HG02678 (cell line): ENCODE measurements at regions not wholly inside any gene's neighbourhood (a gene's known extent, or its start where the extent isn't known, plus 50 kb on each side); places are given as distances from the start of the nearest gene placed in this dataset.

Source experiments
- ATAC-seq: cut with Tn5 transposase; IDR thresholded peaks from one replicate; pipeline ENCODE4 v1.9.1; 2021; ENCODE audit warnings: mild to moderate bottlenecking, moderate library complexity; ENCODE audit not compliant: unreplicated experiment

- no peak for ATAC-seq
These were observed 88.9 kb upstream of the ARHGAP29 start for GRCh38 chr1:94326329-94326728.

- ATAC-seq = no peak
These were observed 88.3 kb upstream of the ARHGAP29 start for GRCh38 chr1:94325377-94326302.

GRCh38 chr1:94324178-94324544 lies 86.8 kb upstream of the ARHGAP29 start:
- ATAC-seq = no peak

GRCh38 chr1:94323311-94324177 lies 86.2 kb upstream of the ARHGAP29 start:
- ATAC-seq = no peak

- no peak for ATAC-seq
These were observed 85.3 kb upstream of the ARHGAP29 start for GRCh38 chr1:94322696-94323095.

GRCh38 chr1:94321662-94322061 lies 84.3 kb upstream of the ARHGAP29 start:
- ATAC-seq = no peak

- ATAC-seq = no peak
These were observed 82.1 kb upstream of the ARHGAP29 start for GRCh38 chr1:94319319-94320102.

GRCh38 chr1:94318505-94319030 lies 81.2 kb upstream of the ARHGAP29 start:
- no peak for ATAC-seq

GRCh38 chr1:94317790-94318188 lies 80.4 kb upstream of the ARHGAP29 start:
- no peak for ATAC-seq

- ATAC-seq = no peak
These were observed 79.7 kb upstream of the ARHGAP29 start for GRCh38 chr1:94316836-94317789.

- no peak for ATAC-seq
These were observed 78.8 kb upstream of the ARHGAP29 start for GRCh38 chr1:94316183-94316582.

GRCh38 chr1:94315552-94316116 lies 78.2 kb upstream of the ARHGAP29 start:
- no peak for ATAC-seq

GRCh38 chr1:94314222-94314858 lies 77.0 kb upstream of the ARHGAP29 start:
- ATAC-seq = no peak

- ATAC-seq = no peak
These were observed 73.3 kb upstream of the ARHGAP29 start for GRCh38 chr1:94310570-94311270.

- no peak for ATAC-seq
These were observed 72.6 kb upstream of the ARHGAP29 start for GRCh38 chr1:94309829-94310569.

- ATAC-seq = no peak
These were observed 71.8 kb upstream of the ARHGAP29 start for GRCh38 chr1:94309216-94309615.

- no peak for ATAC-seq
These were observed 69.1 kb upstream of the ARHGAP29 start for GRCh38 chr1:94306521-94306920.

GRCh38 chr1:94305704-94306103 lies 68.3 kb upstream of the ARHGAP29 start:
- no peak for ATAC-seq
